ENCODE measurements at regions not wholly inside any gene's neighbourhood (a gene's known extent, or its start where the extent isn't known, plus 50 kb on each side); places are given as distances from the start of the nearest gene placed in this dataset.

- TF ChIP-seq REST (IDR thresholded peaks at IDR 0.05): no peak
- TF ChIP-seq MAX (IDR thresholded peaks at IDR 0.05): no peak
- no peak for TF ChIP-seq EGR1 (IDR thresholded peaks at IDR 0.05; ENCODE audit: low read depth in 2 of 2)
- no peak for TF ChIP-seq HNF4G (IDR thresholded peaks at IDR 0.05)
- no peak for TF ChIP-seq NR2F2 (IDR thresholded peaks at IDR 0.05)
Measured at GRCh38 chr6:25002326-25003091, 66.7 kb upstream of the RIPOR2 start (continued).

- Histone ChIP-seq H3K36me3 (ENCODE audit: control insufficient read depth in 4 of 4, insufficient read depth in 3 of 4, low read depth in 1 of 4, low read length in 3 of 4) (no peaks in the 10 kb centered on the region), H3K4me3 (ENCODE audit: low read depth in 1 of 3, low read length in 3 of 3) (no peak overlapping the region), H3K9me3 (ENCODE audit: control insufficient read depth in 4 of 4, low read length in 3 of 4) (no peaks in the 10 kb centered on the region), H3K9ac (ENCODE audit: low read depth in 1 of 2, low read length in 2 of 2) (no peak overlapping the region), H3K27me3 (ENCODE audit: control insufficient read depth in 4 of 4, insufficient read depth in 4 of 4, low read length in 3 of 4) (no peaks in the 10 kb centered on the region), H3K27ac (ENCODE audit: low read depth in 1 of 2, low read length in 2 of 2) (no peak overlapping the region), H3K4me1 (ENCODE audit: control insufficient read depth in 4 of 4, insufficient read depth in 4 of 4, low read length in 3 of 4) (peaks cover 0 to 4% (median 0%) of the 10 kb centered on the region in 4 donors)
- no peak for DNase-seq (ENCODE audit: low spot score)
- WGBS: 83% methylated on average over 2 of the region's 2 CpGs
- TF ChIP-seq FOXA2 (IDR thresholded peaks at IDR 0.05) (no peak), YY1 (IDR thresholded peaks at IDR 0.05) (no peak), RAD21 (IDR thresholded peaks at IDR 0.05) (no peak), JUND (IDR thresholded peaks at IDR 0.05) (no peak), TAF1 (conservative IDR thresholded peaks at IDR 0.05) (no peak), FOXA1 (IDR thresholded peaks at IDR 0.05) (no peak), REST (IDR thresholded peaks at IDR 0.05) (no peak), NR2F2 (IDR thresholded peaks at IDR 0.05) (no peak), ATF3 (IDR thresholded peaks at IDR 0.05) (no peak)
Measured at GRCh38 chr6:25004357-25004756, 68.6 kb upstream of the RIPOR2 start.

GRCh38 chr6:25005010-25005409 lies 69.2 kb upstream of the RIPOR2 start:
- TF ChIP-seq FOXA2 (IDR thresholded peaks at IDR 0.05) (no peak), TAF1 (conservative IDR thresholded peaks at IDR 0.05) (no peak), ATF3 (IDR thresholded peaks at IDR 0.05) (no peak), REST (IDR thresholded peaks at IDR 0.05) (no peak), GABPA (IDR thresholded peaks at IDR 0.05 in 1 of 2, conservative IDR thresholded peaks at IDR 0.05 in 1 of 2) (no peak), HNF4A (conservative IDR thresholded peaks at IDR 0.05) (no peak), YY1 (IDR thresholded peaks at IDR 0.05) (no peak), NR2F2 (IDR thresholded peaks at IDR 0.05) (no peak), JUND (IDR thresholded peaks at IDR 0.05) (no peak), EGR1 (IDR thresholded peaks at IDR 0.05; ENCODE audit: low read depth in 2 of 2) (no peak), RAD21 (IDR thresholded peaks at IDR 0.05) (no peak), FOXA1 (IDR thresholded peaks at IDR 0.05) (no peak), HNF4G (IDR thresholded peaks at IDR 0.05) (no peak), RXRA (IDR thresholded peaks at IDR 0.05) (no peak), SP1 (IDR thresholded peaks at IDR 0.05) (no peak)
- H3K27ac ChIP-seq (ENCODE audit: low read depth in 1 of 2, low read length in 2 of 2): no peak overlapping the region
- no peak for DNase-seq (ENCODE audit: low spot score)
- no peaks in the 10 kb centered on the region for H3K9me3 ChIP-seq (ENCODE audit: control insufficient read depth in 4 of 4, low read length in 3 of 4)
- WGBS: 92% methylated on average over 4 of the region's 4 CpGs
- no peak overlapping the region for H3K9ac ChIP-seq (ENCODE audit: low read depth in 1 of 2, low read length in 2 of 2)
- H3K36me3 ChIP-seq (ENCODE audit: control insufficient read depth in 4 of 4, insufficient read depth in 3 of 4, low read depth in 1 of 4, low read length in 3 of 4): no peaks in the 10 kb centered on the region
- H3K4me3 ChIP-seq (ENCODE audit: low read depth in 1 of 3, low read length in 3 of 3): no peak overlapping the region
- peaks cover 0 to 4% (median 0%) of the 10 kb centered on the region in 4 donors for H3K4me1 ChIP-seq (ENCODE audit: control insufficient read depth in 4 of 4, insufficient read depth in 4 of 4, low read length in 3 of 4)
- no peaks in the 10 kb centered on the region for H3K27me3 ChIP-seq (ENCODE audit: control insufficient read depth in 4 of 4, insufficient read depth in 4 of 4, low read length in 3 of 4)

Measured in liver (tissue), 7 donors.